Liver (tissue), 3 donors: ENCODE measurements at regions not wholly inside any gene's neighbourhood (a gene's known extent, or its start where the extent isn't known, plus 50 kb on each side); places are given as distances from the start of the nearest gene placed in this dataset.
"Not testable (repeated sequence)": the region's sequence is repeated elsewhere in the genome, so short reads cannot be mapped to it uniquely, and the experiment has no call there.

Experiments used
- ATF3 ChIP-seq: IDR thresholded peaks from 2 replicates; pipeline ENCODE4 v1.6.1; 2016; ENCODE audit warnings: antibody characterized with exemption
- CTCF ChIP-seq: fragments of 150-350 bp; IDR thresholded peaks from 2 replicates; pipeline ENCODE4 v1.5.1; 2017; ENCODE audit warnings: improper control_type of control experiment, low read depth, low read length; ENCODE audit not compliant: missing input control
- EGR1 ChIP-seq, 2 donors: IDR thresholded peaks; 2 replicates each; pipeline ENCODE4 v1.6.1; 2016 to 2018; ENCODE audit warnings: antibody characterized with exemption in 2 of 2, low read depth in 2 of 2
- FOXA1 ChIP-seq: IDR thresholded peaks from 2 replicates; pipeline ENCODE4 v1.6.1; 2016; ENCODE audit warnings: antibody characterized with exemption
- JUND ChIP-seq, 2 donors: IDR thresholded peaks; 2 replicates each; pipeline ENCODE4 v1.6.1; 2016; ENCODE audit warnings: antibody characterized with exemption in 2 of 2
- RAD21 ChIP-seq, 2 donors: IDR thresholded peaks; 2 replicates each; pipeline ENCODE4 v1.6.1; 2016; ENCODE audit warnings: antibody characterized with exemption in 2 of 2, mild to moderate bottlenecking in 2 of 2
- REST ChIP-seq: IDR thresholded peaks from 2 replicates; pipeline ENCODE4 v1.6.1; 2016; ENCODE audit warnings: antibody characterized with exemption, mild to moderate bottlenecking
- RXRA ChIP-seq, 2 donors: IDR thresholded peaks; 2 replicates each; pipeline ENCODE4 v1.6.1; 2017 to 2018; ENCODE audit warnings: antibody characterized with exemption in 2 of 2, mild to moderate bottlenecking in 1 of 2
- TAF1 ChIP-seq: conservative IDR thresholded peaks from 2 replicates; pipeline ENCODE4 v1.6.1; 2016; ENCODE audit warnings: antibody characterized with exemption, mild to moderate bottlenecking
- TF ChIP-seq, protein P1 (sequence below): IDR thresholded peaks from 2 replicates; pipeline ENCODE4 v1.6.1; 2016; ENCODE audit warnings: antibody characterized with exemption
- donor health status: healthy.
- donor health status: healthy.

GRCh38 chr6:88406674-88407073 is 240.5 kb upstream of the CNR1 start:
- TF ChIP-seq CTCF; FOXA1; ATF3; JUND (IDR thresholded peaks at IDR 0.05); TAF1; REST; RXRA (IDR thresholded peaks at IDR 0.05); RAD21 (IDR thresholded peaks at IDR 0.05); EGR1 (IDR thresholded peaks at IDR 0.05; ENCODE audit: low read depth in 2 of 2): not testable (repeated sequence)
- TF ChIP-seq, protein P1, sequence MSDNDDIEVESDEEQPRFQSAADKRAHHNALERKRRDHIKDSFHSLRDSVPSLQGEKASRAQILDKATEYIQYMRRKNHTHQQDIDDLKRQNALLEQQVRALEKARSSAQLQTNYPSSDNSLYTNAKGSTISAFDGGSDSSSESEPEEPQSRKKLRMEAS: not testable (repeated sequence)
